Endothelial cell (in vitro differentiated cells): ENCODE measurements at regions not wholly inside any gene's neighbourhood (a gene's known extent, or its start where the extent isn't known, plus 50 kb on each side); places are given as distances from the start of the nearest gene placed in this dataset.
A peak's percentile ranks its signal among the peaks of the same experiment; 100 is the strongest.

Experiments
- DNase-seq: peaks from one replicate; pipeline ENCODE4 v3.0.0; 2021; ENCODE audit warnings: low spot score
- H3K27ac Mint-ChIP-seq: one replicate; pipeline ENCODE4 v1.8.0; 2021; ENCODE audit warnings: mixed read lengths, inconsistent platforms; ENCODE audit not compliant: unreplicated experiment
- H3K27me3 Mint-ChIP-seq: one replicate; pipeline ENCODE4 v1.8.0; 2021; ENCODE audit warnings: mild to moderate bottlenecking, moderate library complexity, mixed read lengths, inconsistent platforms; ENCODE audit not compliant: unreplicated experiment
- H3K36me3 Mint-ChIP-seq: one replicate; pipeline ENCODE4 v1.8.0; 2021; ENCODE audit warnings: mild to moderate bottlenecking, low read depth, mixed read lengths, inconsistent platforms; ENCODE audit not compliant: unreplicated experiment
- H3K4me1 Mint-ChIP-seq: one replicate; pipeline ENCODE4 v1.8.0; 2021; ENCODE audit warnings: mild to moderate bottlenecking, mixed read lengths, inconsistent platforms; ENCODE audit not compliant: unreplicated experiment
- H3K4me3 Mint-ChIP-seq: one replicate; pipeline ENCODE4 v1.8.0; 2021; ENCODE audit warnings: mild to moderate bottlenecking, mixed read lengths, inconsistent platforms; ENCODE audit not compliant: unreplicated experiment
- H3K9me3 Mint-ChIP-seq: one replicate; pipeline ENCODE4 v1.8.0; 2021; ENCODE audit warnings: mixed read lengths, inconsistent platforms; ENCODE audit not compliant: unreplicated experiment
- TF ChIP-seq, protein P1 (sequence below): fragments of 200-600 bp; sonication (generic); IDR thresholded peaks from one replicate; pipeline ENCODE4 v1.5.0; 2021; ENCODE audit warnings: antibody characterized with exemption; ENCODE audit not compliant: unreplicated experiment

DNA sequence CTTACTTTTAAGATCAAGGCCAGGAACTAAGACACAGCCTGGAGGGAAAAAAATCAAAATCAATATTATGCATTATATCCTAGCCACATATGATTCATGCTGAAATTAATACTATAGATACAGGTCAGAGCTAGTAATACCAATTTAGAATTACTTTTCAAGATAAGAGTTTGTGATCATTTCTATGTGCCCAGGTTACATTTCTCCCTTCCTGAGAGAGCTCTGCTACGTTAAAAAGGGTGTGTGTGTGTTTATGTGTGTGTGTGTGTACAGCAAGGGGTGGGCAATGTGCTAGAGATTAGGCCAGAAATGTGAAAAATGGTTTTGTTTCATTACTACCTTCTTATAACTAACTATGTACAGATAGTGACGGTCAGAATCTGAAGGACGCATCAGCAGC, 223.9 kb upstream of the FLRT2 start:
- Mint-ChIP-seq H3K27me3 (no peaks in the 10 kb centered on the region), H3K27ac (no peak overlapping the region), H3K4me3 (no peak overlapping the region), H3K4me1 (peaks cover 15% of the 10 kb centered on the region), H3K36me3 (no peaks in the 10 kb centered on the region), H3K9me3 (peaks cover 6% of the 10 kb centered on the region)
- no peak for DNase-seq
- TF ChIP-seq, protein P1, sequence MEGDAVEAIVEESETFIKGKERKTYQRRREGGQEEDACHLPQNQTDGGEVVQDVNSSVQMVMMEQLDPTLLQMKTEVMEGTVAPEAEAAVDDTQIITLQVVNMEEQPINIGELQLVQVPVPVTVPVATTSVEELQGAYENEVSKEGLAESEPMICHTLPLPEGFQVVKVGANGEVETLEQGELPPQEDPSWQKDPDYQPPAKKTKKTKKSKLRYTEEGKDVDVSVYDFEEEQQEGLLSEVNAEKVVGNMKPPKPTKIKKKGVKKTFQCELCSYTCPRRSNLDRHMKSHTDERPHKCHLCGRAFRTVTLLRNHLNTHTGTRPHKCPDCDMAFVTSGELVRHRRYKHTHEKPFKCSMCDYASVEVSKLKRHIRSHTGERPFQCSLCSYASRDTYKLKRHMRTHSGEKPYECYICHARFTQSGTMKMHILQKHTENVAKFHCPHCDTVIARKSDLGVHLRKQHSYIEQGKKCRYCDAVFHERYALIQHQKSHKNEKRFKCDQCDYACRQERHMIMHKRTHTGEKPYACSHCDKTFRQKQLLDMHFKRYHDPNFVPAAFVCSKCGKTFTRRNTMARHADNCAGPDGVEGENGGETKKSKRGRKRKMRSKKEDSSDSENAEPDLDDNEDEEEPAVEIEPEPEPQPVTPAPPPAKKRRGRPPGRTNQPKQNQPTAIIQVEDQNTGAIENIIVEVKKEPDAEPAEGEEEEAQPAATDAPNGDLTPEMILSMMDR: no peak

DNA sequence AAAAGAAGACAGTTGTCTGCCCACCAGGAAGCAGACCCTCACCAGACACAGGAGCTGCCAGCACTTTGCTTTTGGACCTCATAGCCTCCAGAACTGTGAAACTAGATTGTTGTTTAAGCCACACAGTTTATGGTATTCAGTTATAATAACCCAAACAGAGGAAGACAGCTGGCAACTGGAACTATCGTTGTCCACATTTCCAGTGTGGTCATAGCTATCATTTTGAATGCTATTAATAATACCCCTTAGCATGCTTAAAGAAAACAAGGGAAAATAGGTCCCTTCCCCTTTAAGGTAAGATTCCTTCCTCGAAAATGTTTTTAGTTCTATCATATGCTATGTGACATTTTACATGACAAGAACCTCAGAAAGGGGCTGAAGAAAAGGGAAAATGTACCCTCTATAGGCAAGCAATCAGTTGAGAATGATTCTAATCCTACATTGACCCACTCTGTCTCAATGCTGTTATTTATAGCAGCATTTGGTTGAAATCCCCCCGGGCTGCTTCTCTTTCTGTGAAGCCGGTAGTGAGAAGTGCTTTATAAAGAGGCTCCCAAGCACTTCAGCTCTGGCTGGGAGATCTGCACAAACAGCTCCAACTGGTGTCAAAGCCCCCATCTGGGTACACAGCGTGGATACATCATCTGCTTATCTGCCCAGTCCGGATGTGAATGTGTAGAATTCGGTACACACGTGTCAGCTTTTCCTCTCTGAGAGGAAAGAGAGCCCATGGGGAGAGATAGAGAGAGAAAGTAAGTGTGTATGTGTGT, 221.2 kb upstream of the FLRT2 start:
- Mint-ChIP-seq H3K36me3 (no peaks in the 10 kb centered on the region), H3K4me1 (peaks cover 21% of the 10 kb centered on the region), H3K27ac (no peak overlapping the region), H3K27me3 (no peaks in the 10 kb centered on the region), H3K9me3 (peaks cover 6% of the 10 kb centered on the region), H3K4me3 (no peak overlapping the region)
- no peak for DNase-seq
- TF ChIP-seq, protein P1: no peak

GRCh38 chr14:85310491-85311272, 219.3 kb upstream of the FLRT2 start:
- H3K27ac Mint-ChIP-seq: peak overlapping the region; percentile 81
- H3K4me1 Mint-ChIP-seq: peaks cover 35% of the 10 kb centered on the region
- DNase-seq: no peak
- no peaks in the 10 kb centered on the region for H3K27me3 Mint-ChIP-seq
- peak overlapping the region; percentile 48 for H3K4me3 Mint-ChIP-seq
- TF ChIP-seq, protein P1: no peak
- no peaks in the 10 kb centered on the region for H3K36me3 Mint-ChIP-seq
- peaks cover 6% of the 10 kb centered on the region for H3K9me3 Mint-ChIP-seq

DNA sequence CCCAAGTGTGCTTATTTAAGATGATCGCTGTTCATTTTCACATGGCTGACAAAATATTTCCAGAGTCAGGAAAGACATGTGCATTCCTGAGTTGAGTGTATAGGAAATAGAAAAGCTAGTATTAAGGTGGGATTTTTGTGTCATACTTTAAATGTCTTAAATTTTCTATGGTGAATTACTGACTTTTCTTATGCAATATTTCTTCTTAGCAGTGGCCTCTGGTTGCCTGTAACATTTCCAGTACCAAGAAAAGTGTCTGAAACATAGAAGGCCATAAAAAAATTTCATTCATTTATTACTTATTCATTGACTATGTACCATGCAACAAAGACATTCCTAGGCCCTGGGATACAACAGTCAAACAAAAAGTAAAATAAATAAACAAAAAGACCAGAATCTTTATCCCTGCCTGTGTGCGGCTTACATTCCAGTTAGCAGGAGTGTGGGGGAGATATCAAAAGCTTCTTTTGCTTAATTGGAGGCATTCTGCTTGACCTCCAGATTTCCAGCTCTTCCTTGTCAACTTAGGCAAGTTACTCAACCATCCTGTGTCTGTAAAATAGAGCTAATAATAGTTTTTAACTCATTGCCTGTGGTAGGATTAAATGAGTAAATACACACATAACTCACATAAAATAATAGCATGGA, 216.3 kb upstream of the FLRT2 start:
- Mint-ChIP-seq H3K4me1 (peaks cover 44% of the 10 kb centered on the region), H3K27ac (no peak overlapping the region), H3K4me3 (no peak overlapping the region), H3K27me3 (no peaks in the 10 kb centered on the region), H3K36me3 (no peaks in the 10 kb centered on the region), H3K9me3 (peaks cover 6% of the 10 kb centered on the region)
- no peak for DNase-seq
- TF ChIP-seq, protein P1: no peak

GRCh38 chr14:85315290-85315689, 214.7 kb upstream of the FLRT2 start:
- Mint-ChIP-seq H3K9me3 (peaks cover 4% of the 10 kb centered on the region), H3K4me3 (no peak overlapping the region), H3K4me1 (peaks cover 45% of the 10 kb centered on the region), H3K27ac (peak overlapping the region; percentile 62), H3K36me3 (no peaks in the 10 kb centered on the region), H3K27me3 (no peaks in the 10 kb centered on the region)
- DNase-seq: no peak
- TF ChIP-seq, protein P1: no peak
